Endothelial cell of umbilical vein (primary cell): ENCODE measurements at regions not wholly inside any gene's neighbourhood (a gene's known extent, or its start where the extent isn't known, plus 50 kb on each side); places are given as distances from the start of the nearest gene placed in this dataset.

Experiments
- BruUV-seq: library from RNA; stranded (reverse); fragments of 400-500 nt; replicated peaks from 2 replicates; lab custom pipeline; 2021; lab: Mats Ljungman, UMichigan
- CTCF ChIA-PET: fragments of 300-600, 350-600 bp; sonication (Branson Sonifier 250); formaldehyde crosslinking; loops from one replicate; lab custom pipeline; 2021; ENCODE audit warnings: antibody characterized with exemption, inconsistent platforms; lab: Charles Lee
- POLR2A ChIA-PET: fragments of 300-600, 350-600 bp; sonication (Branson Sonifier 250); formaldehyde crosslinking; loops from one replicate; lab custom pipeline; 2021; ENCODE audit warnings: antibody characterized with exemption, inconsistent platforms; lab: Charles Lee
- DNase-seq: peaks from one replicate; pipeline ENCODE4 v3.0.0-alpha.2; 2011; ENCODE audit warnings: low read depth, low spot score
- FAIRE-seq: peaks from 2 replicates; lab custom pipeline; 2011; peaks lifted over from hg19 to GRCh38; lab: Jason Lieb, UNC
- H2AFZ ChIP-seq: 2 replicates; pipeline ENCODE4 v1.6.0; 2012; ENCODE audit warnings: low read depth, low read length, control low read depth, inconsistent platforms
- H3K27ac ChIP-seq: 2 replicates; pipeline ENCODE4 v1.5.1; 2011; ENCODE audit warnings: low read depth, mild to moderate bottlenecking, control low read depth, low read length, moderate library complexity; ENCODE audit not compliant: insufficient read depth
- H3K27me3 ChIP-seq, 2 experiments: 2 replicates each; pipeline versions ENCODE4 v1.6.0 to v1.6.1; 2011; ENCODE audit warnings: low read length in 2 of 2, mixed read lengths in 1 of 2; ENCODE audit not compliant: control insufficient read depth in 2 of 2, insufficient read depth in 2 of 2
- H3K36me3 ChIP-seq, 2 experiments: 2 replicates in 1 of 2; 3 replicates in 1 of 2; pipeline ENCODE4 v1.5.1; 2011; ENCODE audit warnings: low read length in 2 of 2, mild to moderate bottlenecking in 1 of 2, moderate library complexity in 1 of 2; ENCODE audit not compliant: control insufficient read depth in 2 of 2, insufficient read depth in 2 of 2; ENCODE audit errors: extremely low read depth in 1 of 2
- H3K4me1 ChIP-seq: 3 replicates; pipeline ENCODE4 v1.5.1; 2011; ENCODE audit warnings: mild to moderate bottlenecking, low read length; ENCODE audit not compliant: control insufficient read depth, insufficient read depth; ENCODE audit errors: extremely low read depth
- H3K4me2 ChIP-seq: 2 replicates; pipeline ENCODE4 v1.6.1; 2011; ENCODE audit warnings: low read length, control low read depth, mixed read lengths; ENCODE audit not compliant: insufficient read depth
- H3K4me3 ChIP-seq, 3 experiments: fragments of 200-600 bp in 1 of 3; sonication (generic), shearing (Covaris generic) in 1 of 3; replicated peaks in 1 of 3; 2 replicates each; pipeline ENCODE4 v1.5.1; 2011 to 2016; ENCODE audit warnings: control low read depth in 3 of 3, low read length in 3 of 3, mild to moderate bottlenecking in 2 of 3, inconsistent platforms in 1 of 3, low read depth in 1 of 3, moderate library complexity in 1 of 3; ENCODE audit not compliant: insufficient read depth in 1 of 3
- H3K79me2 ChIP-seq: 2 replicates; pipeline ENCODE4 v1.6.0; 2012; ENCODE audit warnings: low read length, inconsistent platforms; ENCODE audit not compliant: control insufficient read depth, insufficient read depth
- H3K9ac ChIP-seq: replicated peaks from 2 replicates; pipeline ENCODE3; 2011; ENCODE audit warnings: low read length, control low read depth; ENCODE audit not compliant: insufficient read depth; ENCODE audit errors: extremely low read depth
- H3K9me1 ChIP-seq: replicated peaks from 3 replicates; pipeline ENCODE4 v1.6.0; 2011; ENCODE audit warnings: mild to moderate bottlenecking, low read length; ENCODE audit not compliant: control insufficient read depth, insufficient read depth; ENCODE audit errors: extremely low read depth
- H3K9me3 ChIP-seq: replicated peaks from 2 replicates; pipeline ENCODE4 v1.5.1; 2012; ENCODE audit warnings: low read length, inconsistent platforms; ENCODE audit not compliant: control insufficient read depth, insufficient read depth
- H4K20me1 ChIP-seq: replicated peaks from 2 replicates; pipeline ENCODE3; 2011; ENCODE audit warnings: mild to moderate bottlenecking, low read length; ENCODE audit not compliant: control insufficient read depth, insufficient read depth; ENCODE audit errors: extremely low read depth
- CTCF ChIP-seq, 2 donors: IDR thresholded peaks; 1 replicate in 1 of 2; 2 replicates in 1 of 2; pipeline ENCODE4 v1.5.1; 2011; ENCODE audit warnings: low read length in 2 of 2, mild to moderate bottlenecking in 2 of 2, moderate library complexity in 2 of 2, control low read depth in 1 of 2, inconsistent platforms in 1 of 2, low read depth in 1 of 2; ENCODE audit not compliant: insufficient read depth in 1 of 2; ENCODE audit errors: extremely low read depth in 1 of 2
- EZH2 ChIP-seq: IDR thresholded peaks from 2 replicates; pipeline ENCODE4 v1.6.1; 2012; ENCODE audit warnings: borderline replicate concordance, low read depth, mild to moderate bottlenecking, moderate library complexity, low read length, inconsistent platforms; ENCODE audit not compliant: severe bottlenecking
- FOS ChIP-seq: IDR thresholded peaks from 2 replicates; pipeline ENCODE4 v1.6.1; 2011; ENCODE audit warnings: mild to moderate bottlenecking, low read length, moderate library complexity, borderline replicate concordance; ENCODE audit not compliant: insufficient read depth
- GATA2 ChIP-seq: IDR thresholded peaks from 2 replicates; pipeline ENCODE4 v1.7.0; 2011; ENCODE audit warnings: low read depth, mild to moderate bottlenecking, moderate library complexity, mixed read lengths, low read length; ENCODE audit not compliant: insufficient read length, insufficient read depth
- JUN ChIP-seq: IDR thresholded peaks from 2 replicates; pipeline ENCODE4 v1.6.1; 2011; ENCODE audit warnings: borderline replicate concordance, low read depth; ENCODE audit not compliant: insufficient read length, insufficient read depth
- MAX ChIP-seq: IDR thresholded peaks from 2 replicates; pipeline ENCODE4 v1.6.1; 2011; ENCODE audit not compliant: insufficient read depth, insufficient read length
- MYC ChIP-seq: IDR thresholded peaks from one replicate; pipeline ENCODE4 v1.6.1; 2011; ENCODE audit warnings: mild to moderate bottlenecking, low read depth, low read length
- POLR2A ChIP-seq: IDR thresholded peaks from 2 replicates; pipeline ENCODE4 v1.6.1; 2012; ENCODE audit warnings: low read depth, mild to moderate bottlenecking, control low read depth, low read length
- POLR2AphosphoS5 ChIP-seq: IDR thresholded peaks from 2 replicates; pipeline ENCODE4 v1.6.1; 2012; ENCODE audit warnings: low read depth, mild to moderate bottlenecking, control low read depth, low read length, moderate library complexity; ENCODE audit not compliant: insufficient read depth
- dilution Hi-C: fragments of 300-500 bp; cut with MboI; formaldehyde crosslinking; loops from one replicate; pipeline ENCODE4 v1.15.0; 2019; ENCODE audit warnings: low sequenced_read_pairs; ENCODE audit not compliant: extremely low pct_ligation_motif_present
- intact Hi-C: fragments of 100-400 bp; cut with micrococcal nuclease; formaldehyde crosslinking; loops from one replicate; pipeline ENCODE4 v1.10.0; 2022

- TF ChIP-seq POLR2AphosphoS5 (no peak), MAX (no peak), EZH2 (no peak), POLR2A (no peak), CTCF (IDR thresholded peaks at IDR 0.05; ENCODE audit: extremely low read depth in 1 of 2, insufficient read depth in 1 of 2, low read depth in 1 of 2, low read length in 2 of 2) (no peak), FOS (no peak), GATA2 (no peak), MYC (no peak), JUN (no peak)
- no peak overlapping the region for H2AFZ ChIP-seq
- no peaks in the 10 kb centered on the region for H3K9me1 ChIP-seq
- no peaks in the 10 kb centered on the region for H3K79me2 ChIP-seq
- no peak for DNase-seq
- H3K4me2 ChIP-seq = no peak overlapping the region
- ChIA-PET CTCF (no interaction called here), POLR2A (no interaction called here)
- H3K9me3 ChIP-seq = no peaks in the 10 kb centered on the region
- peaks cover 0 to 1% of the 10 kb centered on the region in 2 experiments for H3K27me3 ChIP-seq
- BruUV-seq = no TSS peak
- H3K27ac ChIP-seq = no peak overlapping the region
- peaks cover 2% of the 10 kb centered on the region for H3K4me1 ChIP-seq
- dilution Hi-C loops = no loop called here
- FAIRE-seq = peak; percentile 18
- no peak overlapping the region for H3K9ac ChIP-seq
- H4K20me1 ChIP-seq = no peaks in the 10 kb centered on the region
- no peak overlapping the region for H3K4me3 ChIP-seq
- H3K36me3 ChIP-seq = no peaks in the 10 kb centered on the region
- intact Hi-C loops = no loop called here
Observed at GRCh38 chr15:96054621-96055020, 275.9 kb upstream of the NR2F2 start.
